K562 (cell line): ENCODE measurements at regions not wholly inside any gene's neighbourhood (a gene's known extent, or its start where the extent isn't known, plus 50 kb on each side); places are given as distances from the start of the nearest gene placed in this dataset.

Experiments
- ATAC-seq: fragments of 200-7000 bp; cut with Tn5 transposase; 3 replicates; pipeline ENCODE4 v1.9.1; 2020; ENCODE audit warnings: moderate library complexity
- BruUV-seq: library from RNA; stranded (reverse); fragments of 400-500 nt; replicated peaks from 2 replicates; lab custom pipeline; 2021; lab: Mats Ljungman, UMichigan
- CTCF ChIA-PET: fragments of 300-600 bp; formaldehyde crosslinking; extraction: SDS; loops from one replicate; lab custom pipeline; 2021; ENCODE audit warnings: low intra/inter-chr PET ratio; lab: Yijun Ruan, JAX
- POLR2A ChIA-PET: fragments of 300-600, 350-650 bp; sonication (Branson Sonifier 250); formaldehyde crosslinking; extraction: SDS; loops from one replicate; lab custom pipeline; 2021; ENCODE audit warnings: antibody characterized with exemption, inconsistent platforms; lab: Yijun Ruan, JAX
- DNase-seq, 4 experiments: peaks; one replicate each; pipeline versions ENCODE4 v3.0.0 to v3.0.0-alpha.2; 2011 to 2018; ENCODE audit warnings: low spot score in 3 of 4, mixed read lengths in 3 of 4; ENCODE audit errors: extremely low read depth in 1 of 4
- FAIRE-seq: peaks from 2 replicates; lab custom pipeline; 2011; peaks lifted over from hg19 to GRCh38; lab: Jason Lieb, UNC
- H2AFZ ChIP-seq: 2 replicates; pipeline ENCODE4 v1.6.0; 2011; ENCODE audit warnings: low read depth, low read length, control low read depth, inconsistent platforms
- H3K27ac ChIP-seq: fragments of 200-600 bp; 3 replicates; pipeline ENCODE4 v1.8.0; 2011; ENCODE audit warnings: low read depth, mild to moderate bottlenecking, control low read depth, inconsistent platforms, low read length, moderate library complexity, mixed read lengths; ENCODE audit errors: extremely low read depth
- H3K27me3 ChIP-seq, 2 experiments: fragments of 300-600 bp in 1 of 2; 2 replicates in 1 of 2; 3 replicates in 1 of 2; pipeline versions ENCODE4 v1.6.0 to v1.8.0; 2011; ENCODE audit warnings: inconsistent platforms in 2 of 2, low read length in 2 of 2, mild to moderate bottlenecking in 1 of 2, mixed read lengths in 1 of 2, moderate library complexity in 1 of 2; ENCODE audit not compliant: control insufficient read depth in 2 of 2, insufficient read depth in 2 of 2
- H3K36me3 ChIP-seq: fragments of 300-600 bp; 3 replicates; pipeline ENCODE4 v1.8.0; 2011; ENCODE audit warnings: mild to moderate bottlenecking, low read length, inconsistent platforms; ENCODE audit not compliant: control insufficient read depth, insufficient read depth
- H3K4me1 ChIP-seq, 2 experiments: fragments of 200-600 bp in 1 of 2; replicated peaks in 1 of 2; 2 replicates in 1 of 2; 3 replicates in 1 of 2; pipeline versions ENCODE4 v1.5.1 to v1.8.0; 2011; ENCODE audit warnings: inconsistent platforms in 2 of 2, low read length in 2 of 2, mild to moderate bottlenecking in 1 of 2, mixed read lengths in 1 of 2, moderate library complexity in 1 of 2; ENCODE audit not compliant: control insufficient read depth in 2 of 2, insufficient read depth in 2 of 2
- H3K4me2 ChIP-seq: 2 replicates; pipeline ENCODE4 v1.6.1; 2011; ENCODE audit warnings: low read length, control low read depth, inconsistent platforms, mixed read lengths; ENCODE audit not compliant: insufficient read depth
- H3K4me3 ChIP-seq: fragments of 200-600 bp; sonication (generic), shearing (Covaris generic); 2 replicates; pipeline ENCODE4 v1.5.1; 2016; ENCODE audit warnings: control low read depth, inconsistent platforms
- H3K79me2 ChIP-seq: fragments of 200-600 bp; 3 replicates; pipeline ENCODE4 v1.8.0; 2011; ENCODE audit warnings: low read length, inconsistent platforms; ENCODE audit not compliant: control insufficient read depth, insufficient read depth
- H3K9ac ChIP-seq, 2 experiments: 2 replicates each; pipeline versions ENCODE4 v1.6.0 to v1.6.1; 2011; ENCODE audit warnings: low read depth in 2 of 2, low read length in 2 of 2, control low read depth in 1 of 2, inconsistent platforms in 1 of 2, mild to moderate bottlenecking in 1 of 2, mixed read lengths in 1 of 2; ENCODE audit not compliant: insufficient read depth in 1 of 2
- H3K9me1 ChIP-seq: one replicate; pipeline ENCODE4 v1.6.0; 2011; ENCODE audit warnings: inconsistent platforms, mild to moderate bottlenecking, low read length, moderate library complexity; ENCODE audit not compliant: control insufficient read depth, insufficient read depth
- H3K9me3 ChIP-seq: replicated peaks from 2 replicates; pipeline ENCODE4 v1.5.1; 2011; ENCODE audit warnings: low read depth, low read length, inconsistent platforms; ENCODE audit not compliant: control insufficient read depth, insufficient read depth
- H4K20me1 ChIP-seq: replicated peaks from 2 replicates; pipeline ENCODE4 v1.6.1; 2011; ENCODE audit warnings: low read length, inconsistent platforms, mixed read lengths; ENCODE audit not compliant: control insufficient read depth, insufficient read depth
- AFF1 ChIP-seq, 2 experiments: fragments of 450-650 bp; IDR thresholded peaks; 2 replicates each; pipeline ENCODE4 v1.6.1; 2018; ENCODE audit warnings: mild to moderate bottlenecking in 2 of 2, low read depth in 1 of 2; ENCODE audit not compliant: partially characterized antibody in 2 of 2
- CBFA2T3 ChIP-seq: fragments of 450-650 bp; IDR thresholded peaks from 2 replicates; pipeline ENCODE4 v1.6.1; 2017
- ELF4 ChIP-seq: fragments of 450-650 bp; formaldehyde crosslinking; IDR thresholded peaks from 2 replicates; pipeline ENCODE4 v1.4.0; 2022; ENCODE audit warnings: missing genetic modification characterization
- ESRRA ChIP-seq: fragments of 450-650 bp; IDR thresholded peaks from 2 replicates; pipeline ENCODE4 v1.6.1; 2014; ENCODE audit warnings: low read depth, mild to moderate bottlenecking, moderate library complexity, borderline replicate concordance
- HNRNPH1 ChIP-seq: fragments of 200-400 bp; formaldehyde crosslinking; optimal IDR thresholded peaks from 2 replicates; pipeline ENCODE3; 2017; ENCODE audit warnings: low read depth, mild to moderate bottlenecking, low read length, moderate library complexity
- HOXB6 ChIP-seq: fragments of 250-450 bp; sonication (Bioruptor Pico); IDR thresholded peaks from 2 replicates; pipeline ENCODE4 v1.5.1; 2022; ENCODE audit warnings: mild to moderate bottlenecking, borderline replicate concordance
- IRF1 ChIP-seq: sonication (generic); formaldehyde crosslinking; IDR thresholded peaks from 2 replicates; pipeline ENCODE4 v1.8.0; 2022; ENCODE audit warnings: missing genetic modification reagents, mild to moderate bottlenecking, borderline replicate concordance
- KAT2B ChIP-seq: IDR thresholded peaks from one replicate; pipeline ENCODE4 v1.6.1; 2012; ENCODE audit warnings: low read depth, mild to moderate bottlenecking, control low read depth, inconsistent platforms, low read length, moderate library complexity
- KLF6 ChIP-seq: fragments of 250-450 bp; sonication (Bioruptor Pico); IDR thresholded peaks from 2 replicates; pipeline ENCODE4 v1.4.0; 2020; ENCODE audit warnings: mild to moderate bottlenecking, moderate library complexity, borderline replicate concordance
- LARP7 ChIP-seq: fragments of 450-650 bp; IDR thresholded peaks from 2 replicates; pipeline ENCODE4 v1.6.1; 2016
- MECOM ChIP-seq: fragments of 250-450 bp; sonication (Bioruptor Pico); IDR thresholded peaks from 2 replicates; pipeline ENCODE4 v1.8.0; 2022; ENCODE audit warnings: inconsistent platforms
- PML ChIP-seq: IDR thresholded peaks from 2 replicates; pipeline ENCODE4 v1.6.1; 2012; ENCODE audit warnings: low read length, inconsistent platforms
- RCOR1 ChIP-seq, 2 experiments: IDR thresholded peaks; 2 replicates each; pipeline ENCODE4 v1.6.1; 2012; ENCODE audit warnings: low read depth in 2 of 2, low read length in 2 of 2, borderline replicate concordance in 1 of 2, improper control_type of control experiment in 1 of 2
- U2AF1 ChIP-seq: fragments of 200-400 bp; formaldehyde crosslinking; optimal IDR thresholded peaks from 2 replicates; pipeline ENCODE3; 2017; ENCODE audit warnings: mild to moderate bottlenecking, low read depth, low read length, moderate library complexity
- ZNF175 ChIP-seq: fragments of 200-800 bp; sonication (Bioruptor generic); IDR thresholded peaks from 2 replicates; pipeline ENCODE4 v1.6.1; 2016; ENCODE audit warnings: low read depth, mild to moderate bottlenecking, missing genetic modification characterization, missing compliant biosample characterization
- ZNF253 ChIP-seq: fragments of 250-450 bp; sonication (Bioruptor Pico); conservative IDR thresholded peaks from 2 replicates; pipeline ENCODE4 v1.6.1; 2021; ENCODE audit warnings: mild to moderate bottlenecking
- ZNF3 ChIP-seq: fragments of 250-450 bp; sonication (Bioruptor Pico); IDR thresholded peaks from 2 replicates; pipeline ENCODE4 v1.5.0; 2021; ENCODE audit warnings: mild to moderate bottlenecking, moderate library complexity
- ZNF507 ChIP-seq: conservative IDR thresholded peaks from 2 replicates; pipeline ENCODE4 v1.6.1; 2017; ENCODE audit warnings: missing genetic modification characterization, missing compliant biosample characterization
- ZNF785 ChIP-seq: fragments of 250-450 bp; sonication (Bioruptor Pico); IDR thresholded peaks from 2 replicates; pipeline ENCODE4 v1.4.0; 2020; ENCODE audit warnings: mild to moderate bottlenecking
- WGBS: fragments of 100-300 bp; shearing (Covaris generic); methylation state at CpG from one replicate; pipeline ENCODE4 v1.1.6; 2016; ENCODE audit warnings: low coverage, mixed read lengths; ENCODE audit not compliant: insufficient coverage; ENCODE audit errors: missing lambda C conversion rate; 5-methylcytosine and 5-hydroxymethylcytosine counted together
- in situ Hi-C: fragments of 300-500 bp; cut with MboI; formaldehyde crosslinking; loops from 4 replicates; pipeline ENCODE4 v1.15.0; 2018; ENCODE audit warnings: inconsistent platforms, mixed read lengths
- intact Hi-C: fragments of 100-400 bp; cut with micrococcal nuclease; formaldehyde crosslinking; loops from 2 replicates; pipeline ENCODE4 v1.14.2; 2022

- TF ChIP-seq AFF1 (IDR thresholded peaks at IDR 0.05; ENCODE audit: low read depth in 1 of 2, partially characterized antibody in 2 of 2) = no peak
- no peak for TF ChIP-seq ZNF785 (CRISPR knock-in tag)
- no peak for TF ChIP-seq U2AF1
- TF ChIP-seq ZNF175 = no peak
- no peak for TF ChIP-seq ZNF253
- no peak for TF ChIP-seq ESRRA
- no peak for TF ChIP-seq ZNF3 (CRISPR knock-in tag)
- TF ChIP-seq, all 486 proteins: peak for 0
Measured at GRCh38 chr5:90055831-90056328, 353.7 kb downstream of the CETN3 start (continued).

GRCh38 chr5:90054612-90055011 lies 354.9 kb downstream of the CETN3 start:
- H2AFZ ChIP-seq = no peak overlapping the region
- no peak overlapping the region for H3K4me2 ChIP-seq
- no peaks in the 10 kb centered on the region for H4K20me1 ChIP-seq
- no peak for FAIRE-seq
- H3K27me3 ChIP-seq = no peaks in the 10 kb centered on the region; a peak in 1 of 5 replicates
- in situ Hi-C loops = no loop called here
- H3K36me3 ChIP-seq = no peaks in the 10 kb centered on the region
- no peak for ATAC-seq
- ChIA-PET POLR2A (no interaction called here), CTCF (no interaction called here)
- no peak for DNase-seq
- WGBS = 0% methylated on average over 3 of the region's 3 CpGs
- H3K4me1 ChIP-seq = no peaks in the 10 kb centered on the region
- H3K9me1 ChIP-seq = no peaks in the 10 kb centered on the region
- no peak overlapping the region for H3K9ac ChIP-seq
- no peak overlapping the region for H3K27ac ChIP-seq
- BruUV-seq = no TSS peak
- no peaks in the 10 kb centered on the region for H3K9me3 ChIP-seq
- intact Hi-C loops = no loop called here
- no peak overlapping the region for H3K4me3 ChIP-seq
- H3K79me2 ChIP-seq = no peaks in the 10 kb centered on the region
- TF ChIP-seq KAT2B (no peak), HOXB6 (CRISPR knock-in tag) (no peak), KLF6 (CRISPR knock-in tag) (no peak), PML (no peak), RCOR1 (IDR thresholded peaks at IDR 0.05; ENCODE audit: borderline replicate concordance in 1 of 2, low read depth in 2 of 2, low read length in 2 of 2) (no peak), HNRNPH1 (no peak), CBFA2T3 (no peak), IRF1 (CRISPR knock-in tag) (no peak), MECOM (CRISPR knock-in tag) (no peak), LARP7 (no peak), ELF4 (CRISPR knock-in tag) (no peak), ZNF507 (tag) (no peak)
